ENCODE measurements at regions not wholly inside any gene's neighbourhood (a gene's known extent, or its start where the extent isn't known, plus 50 kb on each side); places are given as distances from the start of the nearest gene placed in this dataset.

DNA sequence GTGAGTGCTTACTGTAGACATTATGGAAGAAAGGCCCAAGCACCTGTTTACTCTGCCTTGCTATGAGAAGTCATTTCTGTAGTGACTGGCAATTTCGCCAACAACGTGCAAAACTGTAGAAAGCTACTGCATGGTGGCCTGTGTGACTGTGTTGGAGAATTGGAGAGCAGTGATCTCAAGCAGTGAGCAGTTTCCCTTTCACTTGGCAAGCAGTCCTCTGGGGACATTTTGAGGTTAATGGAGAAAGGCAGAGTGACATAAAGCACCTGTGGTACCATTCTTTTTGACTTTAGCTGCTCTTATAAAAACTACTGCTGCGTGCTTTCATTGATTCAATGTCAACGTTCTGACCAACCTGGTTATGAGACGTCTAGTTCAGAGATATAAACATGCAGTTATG is 382.6 kb upstream of the JAG1 start:
- Histone ChIP-seq H3K9me3 (ENCODE audit: low read length) (no peaks in the 10 kb centered on the region), H3K4me2 (ENCODE audit: low read depth, low read length) (no peak overlapping the region), H4K20me1 (ENCODE audit: insufficient read depth, low read length) (no peaks in the 10 kb centered on the region), H2AFZ (ENCODE audit: low read length) (no peak overlapping the region), H3K4me1 (ENCODE audit: insufficient read depth, low read length) (no peaks in the 10 kb centered on the region), H3K79me2 (ENCODE audit: insufficient read depth, low read length) (no peaks in the 10 kb centered on the region), H3K36me3 (replicated peaks in 1 of 2; ENCODE audit: control insufficient read depth in 1 of 2, insufficient read depth in 2 of 2, low read length in 2 of 2) (no peaks in the 10 kb centered on the region), H3K27ac (ENCODE audit: extremely low read length, insufficient read depth, low read length) (no peak overlapping the region), H3K4me3 (replicated peaks in 1 of 3; ENCODE audit: insufficient read depth in 1 of 3, low read depth in 2 of 3, low read length in 3 of 3) (no peak overlapping the region), H3K9ac (ENCODE audit: insufficient read depth, low read depth, low read length) (no peak overlapping the region), H3K27me3 (ENCODE audit: control insufficient read depth in 1 of 2, insufficient read depth in 2 of 2, low read length in 2 of 2) (no peaks in the 10 kb centered on the region)
- TF ChIP-seq, protein P1, sequence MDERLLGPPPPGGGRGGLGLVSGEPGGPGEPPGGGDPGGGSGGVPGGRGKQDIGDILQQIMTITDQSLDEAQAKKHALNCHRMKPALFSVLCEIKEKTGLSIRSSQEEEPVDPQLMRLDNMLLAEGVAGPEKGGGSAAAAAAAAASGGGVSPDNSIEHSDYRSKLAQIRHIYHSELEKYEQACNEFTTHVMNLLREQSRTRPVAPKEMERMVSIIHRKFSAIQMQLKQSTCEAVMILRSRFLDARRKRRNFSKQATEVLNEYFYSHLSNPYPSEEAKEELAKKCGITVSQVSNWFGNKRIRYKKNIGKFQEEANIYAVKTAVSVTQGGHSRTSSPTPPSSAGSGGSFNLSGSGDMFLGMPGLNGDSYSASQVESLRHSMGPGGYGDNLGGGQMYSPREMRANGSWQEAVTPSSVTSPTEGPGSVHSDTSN (CRISPR knock-in tag; IDR thresholded peaks at IDR 0.05) = no peak
- TF ChIP-seq IKZF4 (CRISPR knock-in tag; IDR thresholded peaks at IDR 0.05; ENCODE audit: borderline replicate concordance, low read depth, not compliant biosample characterization) (no peak), MTERF4 (CRISPR knock-in tag; IDR thresholded peaks at IDR 0.05) (no peak), ZNF33B (CRISPR knock-in tag; IDR thresholded peaks at IDR 0.05) (no peak), POGZ (CRISPR knock-in tag; IDR thresholded peaks at IDR 0.05) (no peak), SMAD1 (CRISPR knock-in tag; IDR thresholded peaks at IDR 0.05; ENCODE audit: borderline replicate concordance, low read depth) (no peak), NCOA1 (CRISPR knock-in tag; IDR thresholded peaks at IDR 0.05) (no peak), TCF7L2 (IDR thresholded peaks at IDR 0.05; ENCODE audit: low read depth, low read length) (no peak), CAMTA2 (CRISPR knock-in tag; IDR thresholded peaks at IDR 0.05; ENCODE audit: borderline replicate concordance) (no peak), ZFP36L1 (CRISPR knock-in tag; IDR thresholded peaks at IDR 0.05) (no peak), BRD4 (CRISPR knock-in tag; IDR thresholded peaks at IDR 0.05) (no peak), ZHX1 (CRISPR knock-in tag; IDR thresholded peaks at IDR 0.05; ENCODE audit: low read depth) (no peak), ZNF879 (CRISPR knock-in tag; IDR thresholded peaks at IDR 0.05) (no peak), HES4 (CRISPR knock-in tag; IDR thresholded peaks at IDR 0.05; ENCODE audit: borderline replicate concordance) (no peak), MEIS1 (CRISPR knock-in tag; IDR thresholded peaks at IDR 0.05; ENCODE audit: borderline replicate concordance) (no peak), ZNF761 (CRISPR knock-in tag; conservative IDR thresholded peaks at IDR 0.05) (no peak)
- TF ChIP-seq, protein P2, sequence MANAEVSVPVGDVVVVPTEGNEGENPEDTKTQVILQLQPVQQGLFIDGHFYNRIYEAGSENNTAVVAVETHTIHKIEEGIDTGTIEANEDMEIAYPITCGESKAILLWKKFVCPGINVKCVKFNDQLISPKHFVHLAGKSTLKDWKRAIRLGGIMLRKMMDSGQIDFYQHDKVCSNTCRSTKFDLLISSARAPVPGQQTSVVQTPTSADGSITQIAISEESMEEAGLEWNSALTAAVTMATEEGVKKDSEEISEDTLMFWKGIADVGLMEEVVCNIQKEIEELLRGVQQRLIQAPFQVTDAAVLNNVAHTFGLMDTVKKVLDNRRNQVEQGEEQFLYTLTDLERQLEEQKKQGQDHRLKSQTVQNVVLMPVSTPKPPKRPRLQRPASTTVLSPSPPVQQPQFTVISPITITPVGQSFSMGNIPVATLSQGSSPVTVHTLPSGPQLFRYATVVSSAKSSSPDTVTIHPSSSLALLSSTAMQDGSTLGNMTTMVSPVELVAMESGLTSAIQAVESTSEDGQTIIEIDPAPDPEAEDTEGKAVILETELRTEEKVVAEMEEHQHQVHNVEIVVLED (CRISPR knock-in tag; IDR thresholded peaks at IDR 0.05; ENCODE audit: borderline replicate concordance) = no peak
- ATAC-seq (no peak), DNase-seq (ENCODE audit: low spot score) (no peak), FAIRE-seq (no peak)
- BruUV-seq (replicated peaks) = no TSS peak
- ChIA-PET CTCF (ENCODE audit: low intra/inter-chr PET ratio, low total read pairs) (no interaction called here), POLR2A (no interaction called here)
- intact Hi-C loops (cut with micrococcal nuclease; ENCODE audit: unreplicated experiment) = no loop called here
- 8% methylated on average over 5 of the region's 5 CpGs for WGBS (ENCODE audit: low lambda C conversion rate)
- in situ Hi-C loops (cut with HindIII; ENCODE audit: extremely low pct_ligation_motif_present, low pct_unique_long_range_greater_than_20kb) = no loop called here
